HL-60 (cell line): ENCODE measurements at regions not wholly inside any gene's neighbourhood (a gene's known extent, or its start where the extent isn't known, plus 50 kb on each side); places are given as distances from the start of the nearest gene placed in this dataset.
"Not testable (repeated sequence)": the region's sequence is repeated elsewhere in the genome, so short reads cannot be mapped to it uniquely, and the experiment has no call there.

Experiments
- GABPA ChIP-seq: IDR thresholded peaks from 2 replicates; pipeline ENCODE4 v1.6.1; 2012; ENCODE audit warnings: low read depth
- POLR2AphosphoS5 ChIP-seq: IDR thresholded peaks from 2 replicates; pipeline ENCODE4 v1.6.1; 2012; ENCODE audit warnings: low read depth
- TF ChIP-seq, protein P1 (sequence below): IDR thresholded peaks from one replicate; pipeline ENCODE4 v1.5.1; 2011; ENCODE audit warnings: low read length, control low read depth, inconsistent platforms; ENCODE audit not compliant: insufficient read depth
- TF ChIP-seq, protein P2 (sequence below): IDR thresholded peaks from 2 replicates; pipeline ENCODE4 v1.6.1; 2012; ENCODE audit warnings: low read depth; ENCODE audit not compliant: insufficient replicate concordance

DNA sequence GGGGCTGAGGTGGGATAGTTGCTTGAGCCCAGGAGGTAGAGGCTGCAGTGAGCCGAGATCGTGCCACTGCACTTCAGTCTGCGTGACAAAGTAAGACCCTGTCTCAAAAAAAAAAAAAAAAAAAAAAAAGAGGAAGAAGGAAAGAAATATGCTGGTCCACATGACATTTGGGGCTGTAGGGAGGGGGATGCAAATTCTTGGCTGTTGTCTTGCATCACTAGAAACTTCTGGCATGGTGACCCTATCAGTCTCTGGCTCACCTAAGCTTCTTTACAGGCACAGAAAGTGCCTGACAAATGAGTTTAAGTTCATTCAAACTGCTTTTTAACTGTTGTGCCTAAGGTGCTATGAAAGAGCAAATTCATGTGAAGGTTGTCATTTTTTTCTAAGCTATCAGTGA, 93.5 kb downstream of the NBPF8 start:
- TF ChIP-seq, protein P1, sequence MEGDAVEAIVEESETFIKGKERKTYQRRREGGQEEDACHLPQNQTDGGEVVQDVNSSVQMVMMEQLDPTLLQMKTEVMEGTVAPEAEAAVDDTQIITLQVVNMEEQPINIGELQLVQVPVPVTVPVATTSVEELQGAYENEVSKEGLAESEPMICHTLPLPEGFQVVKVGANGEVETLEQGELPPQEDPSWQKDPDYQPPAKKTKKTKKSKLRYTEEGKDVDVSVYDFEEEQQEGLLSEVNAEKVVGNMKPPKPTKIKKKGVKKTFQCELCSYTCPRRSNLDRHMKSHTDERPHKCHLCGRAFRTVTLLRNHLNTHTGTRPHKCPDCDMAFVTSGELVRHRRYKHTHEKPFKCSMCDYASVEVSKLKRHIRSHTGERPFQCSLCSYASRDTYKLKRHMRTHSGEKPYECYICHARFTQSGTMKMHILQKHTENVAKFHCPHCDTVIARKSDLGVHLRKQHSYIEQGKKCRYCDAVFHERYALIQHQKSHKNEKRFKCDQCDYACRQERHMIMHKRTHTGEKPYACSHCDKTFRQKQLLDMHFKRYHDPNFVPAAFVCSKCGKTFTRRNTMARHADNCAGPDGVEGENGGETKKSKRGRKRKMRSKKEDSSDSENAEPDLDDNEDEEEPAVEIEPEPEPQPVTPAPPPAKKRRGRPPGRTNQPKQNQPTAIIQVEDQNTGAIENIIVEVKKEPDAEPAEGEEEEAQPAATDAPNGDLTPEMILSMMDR, result not testable (repeated sequence)
- TF ChIP-seq, protein P2, sequence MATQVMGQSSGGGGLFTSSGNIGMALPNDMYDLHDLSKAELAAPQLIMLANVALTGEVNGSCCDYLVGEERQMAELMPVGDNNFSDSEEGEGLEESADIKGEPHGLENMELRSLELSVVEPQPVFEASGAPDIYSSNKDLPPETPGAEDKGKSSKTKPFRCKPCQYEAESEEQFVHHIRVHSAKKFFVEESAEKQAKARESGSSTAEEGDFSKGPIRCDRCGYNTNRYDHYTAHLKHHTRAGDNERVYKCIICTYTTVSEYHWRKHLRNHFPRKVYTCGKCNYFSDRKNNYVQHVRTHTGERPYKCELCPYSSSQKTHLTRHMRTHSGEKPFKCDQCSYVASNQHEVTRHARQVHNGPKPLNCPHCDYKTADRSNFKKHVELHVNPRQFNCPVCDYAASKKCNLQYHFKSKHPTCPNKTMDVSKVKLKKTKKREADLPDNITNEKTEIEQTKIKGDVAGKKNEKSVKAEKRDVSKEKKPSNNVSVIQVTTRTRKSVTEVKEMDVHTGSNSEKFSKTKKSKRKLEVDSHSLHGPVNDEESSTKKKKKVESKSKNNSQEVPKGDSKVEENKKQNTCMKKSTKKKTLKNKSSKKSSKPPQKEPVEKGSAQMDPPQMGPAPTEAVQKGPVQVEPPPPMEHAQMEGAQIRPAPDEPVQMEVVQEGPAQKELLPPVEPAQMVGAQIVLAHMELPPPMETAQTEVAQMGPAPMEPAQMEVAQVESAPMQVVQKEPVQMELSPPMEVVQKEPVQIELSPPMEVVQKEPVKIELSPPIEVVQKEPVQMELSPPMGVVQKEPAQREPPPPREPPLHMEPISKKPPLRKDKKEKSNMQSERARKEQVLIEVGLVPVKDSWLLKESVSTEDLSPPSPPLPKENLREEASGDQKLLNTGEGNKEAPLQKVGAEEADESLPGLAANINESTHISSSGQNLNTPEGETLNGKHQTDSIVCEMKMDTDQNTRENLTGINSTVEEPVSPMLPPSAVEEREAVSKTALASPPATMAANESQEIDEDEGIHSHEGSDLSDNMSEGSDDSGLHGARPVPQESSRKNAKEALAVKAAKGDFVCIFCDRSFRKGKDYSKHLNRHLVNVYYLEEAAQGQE, result not testable (repeated sequence)
- TF ChIP-seq POLR2AphosphoS5, GABPA: not testable (repeated sequence)
